HL-60 (cell line): ENCODE measurements at regions not wholly inside any gene's neighbourhood (a gene's known extent, or its start where the extent isn't known, plus 50 kb on each side); places are given as distances from the start of the nearest gene placed in this dataset.

Experiments used
- DNase-seq, 2 experiments: peaks; one replicate each; pipeline ENCODE4 v3.0.0-alpha.2; 2010 to 2020; ENCODE audit warnings: low read depth in 1 of 2, low spot score in 1 of 2
- H3K27ac ChIP-seq: fragments of 250-450 bp; sonication (Bioruptor Pico); replicated peaks from 2 replicates; pipeline ENCODE4 v1.5.1; 2020; ENCODE audit warnings: mild to moderate bottlenecking, moderate library complexity
- H3K27me3 ChIP-seq: fragments of 250-450 bp; sonication (Bioruptor Pico); 2 replicates; pipeline ENCODE4 v1.5.1; 2021; ENCODE audit warnings: mild to moderate bottlenecking, moderate library complexity; ENCODE audit not compliant: insufficient read depth, poor library complexity, severe bottlenecking
- H3K4me3 ChIP-seq: replicated peaks from 2 replicates; pipeline ENCODE4 v1.5.1; 2011; ENCODE audit warnings: mild to moderate bottlenecking, control low read depth, low read length; ENCODE audit not compliant: insufficient read depth
- CTCF ChIP-seq: IDR thresholded peaks from one replicate; pipeline ENCODE4 v1.5.1; 2011; ENCODE audit warnings: low read length, control low read depth, inconsistent platforms; ENCODE audit not compliant: insufficient read depth
- GABPA ChIP-seq: IDR thresholded peaks from 2 replicates; pipeline ENCODE4 v1.6.1; 2012; ENCODE audit warnings: low read depth
- POLR2AphosphoS5 ChIP-seq: IDR thresholded peaks from 2 replicates; pipeline ENCODE4 v1.6.1; 2012; ENCODE audit warnings: low read depth
- REST ChIP-seq: IDR thresholded peaks from 2 replicates; pipeline ENCODE4 v1.6.1; 2012; ENCODE audit warnings: low read depth; ENCODE audit not compliant: insufficient replicate concordance
- SPI1 ChIP-seq: IDR thresholded peaks from 2 replicates; pipeline ENCODE4 v1.6.1; 2012; ENCODE audit warnings: low read depth, mild to moderate bottlenecking, borderline replicate concordance

- Histone ChIP-seq H3K4me3 (no peak overlapping the region), H3K27ac (no peak overlapping the region), H3K27me3 (no peaks in the 10 kb centered on the region)
- DNase-seq = no peak
- TF ChIP-seq SPI1 (no peak), POLR2AphosphoS5 (no peak), CTCF (no peak), GABPA (no peak), REST (no peak)
Measured at GRCh38 chr12:86331457-86331856, 75.3 kb upstream of the MGAT4C start.

GRCh38 chr12:86331012-86331411 lies 74.8 kb upstream of the MGAT4C start:
- DNase-seq = no peak
- H3K27me3 ChIP-seq = no peaks in the 10 kb centered on the region
- no peak overlapping the region for H3K27ac ChIP-seq
- TF ChIP-seq GABPA = no peak
- no peak for TF ChIP-seq REST
- TF ChIP-seq SPI1 = no peak
- TF ChIP-seq POLR2AphosphoS5 = no peak
- TF ChIP-seq CTCF = no peak
- H3K4me3 ChIP-seq = no peak overlapping the region

- Histone ChIP-seq H3K27me3 (no peaks in the 10 kb centered on the region), H3K27ac (no peak overlapping the region), H3K4me3 (no peak overlapping the region)
- DNase-seq = no peak
- no peak for TF ChIP-seq REST
- TF ChIP-seq SPI1 = no peak
- no peak for TF ChIP-seq POLR2AphosphoS5
- TF ChIP-seq GABPA = no peak
- no peak for TF ChIP-seq CTCF
Measured at GRCh38 chr12:86312232-86312631, 56.0 kb upstream of the MGAT4C start.
